ENCODE measurements at regions not wholly inside any gene's neighbourhood (a gene's known extent, or its start where the extent isn't known, plus 50 kb on each side); places are given as distances from the start of the nearest gene placed in this dataset.

DNA sequence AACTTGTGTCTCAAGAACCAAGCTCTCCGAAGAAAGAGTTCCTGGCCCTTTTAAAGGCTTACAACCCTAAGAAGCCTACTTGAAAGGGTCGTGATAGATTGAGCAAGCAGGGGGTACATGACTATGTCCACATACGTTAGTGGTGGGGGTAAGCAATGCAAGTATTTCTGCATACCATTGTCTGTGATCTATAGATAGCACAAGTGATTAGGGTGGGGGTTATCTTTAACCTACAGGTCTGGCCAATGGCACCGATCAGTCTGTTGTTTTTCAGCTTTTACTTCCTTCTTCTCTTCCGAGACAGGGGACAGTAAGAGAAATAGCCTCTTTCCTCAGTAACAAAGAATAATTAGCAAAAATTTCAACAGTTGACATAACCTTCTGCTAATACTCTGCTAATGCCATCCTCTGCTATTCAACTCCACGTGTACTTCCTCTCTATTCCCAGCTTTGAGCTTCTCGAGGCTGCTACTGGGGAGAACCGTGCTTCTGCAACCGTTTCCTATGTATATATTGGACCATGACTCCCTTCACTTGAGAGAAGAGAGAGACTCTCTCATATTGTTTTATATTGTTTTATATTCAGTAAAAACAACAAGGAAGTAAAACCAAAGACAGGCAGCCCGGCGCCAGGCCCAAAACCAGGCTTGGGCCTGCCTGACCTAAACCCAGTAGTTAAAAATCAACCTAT is 727.7 kb upstream of the NCAM2 start:
- TF ChIP-seq, protein P1, sequence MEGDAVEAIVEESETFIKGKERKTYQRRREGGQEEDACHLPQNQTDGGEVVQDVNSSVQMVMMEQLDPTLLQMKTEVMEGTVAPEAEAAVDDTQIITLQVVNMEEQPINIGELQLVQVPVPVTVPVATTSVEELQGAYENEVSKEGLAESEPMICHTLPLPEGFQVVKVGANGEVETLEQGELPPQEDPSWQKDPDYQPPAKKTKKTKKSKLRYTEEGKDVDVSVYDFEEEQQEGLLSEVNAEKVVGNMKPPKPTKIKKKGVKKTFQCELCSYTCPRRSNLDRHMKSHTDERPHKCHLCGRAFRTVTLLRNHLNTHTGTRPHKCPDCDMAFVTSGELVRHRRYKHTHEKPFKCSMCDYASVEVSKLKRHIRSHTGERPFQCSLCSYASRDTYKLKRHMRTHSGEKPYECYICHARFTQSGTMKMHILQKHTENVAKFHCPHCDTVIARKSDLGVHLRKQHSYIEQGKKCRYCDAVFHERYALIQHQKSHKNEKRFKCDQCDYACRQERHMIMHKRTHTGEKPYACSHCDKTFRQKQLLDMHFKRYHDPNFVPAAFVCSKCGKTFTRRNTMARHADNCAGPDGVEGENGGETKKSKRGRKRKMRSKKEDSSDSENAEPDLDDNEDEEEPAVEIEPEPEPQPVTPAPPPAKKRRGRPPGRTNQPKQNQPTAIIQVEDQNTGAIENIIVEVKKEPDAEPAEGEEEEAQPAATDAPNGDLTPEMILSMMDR (IDR thresholded peaks at IDR 0.05; ENCODE audit: insufficient read depth, low read depth, low read length): no peak
- TF ChIP-seq EZH2 (IDR thresholded peaks at IDR 0.05; ENCODE audit: insufficient read depth, low read length): no peak

Measured in astrocyte (in vitro differentiated cells and primary cell).